GM18520 (cell line): ENCODE measurements at regions not wholly inside any gene's neighbourhood (a gene's known extent, or its start where the extent isn't known, plus 50 kb on each side); places are given as distances from the start of the nearest gene placed in this dataset.

Experiments used
- ATAC-seq: cut with Tn5 transposase; IDR thresholded peaks from one replicate; pipeline ENCODE4 v1.9.1; 2021; ENCODE audit not compliant: unreplicated experiment

DNA sequence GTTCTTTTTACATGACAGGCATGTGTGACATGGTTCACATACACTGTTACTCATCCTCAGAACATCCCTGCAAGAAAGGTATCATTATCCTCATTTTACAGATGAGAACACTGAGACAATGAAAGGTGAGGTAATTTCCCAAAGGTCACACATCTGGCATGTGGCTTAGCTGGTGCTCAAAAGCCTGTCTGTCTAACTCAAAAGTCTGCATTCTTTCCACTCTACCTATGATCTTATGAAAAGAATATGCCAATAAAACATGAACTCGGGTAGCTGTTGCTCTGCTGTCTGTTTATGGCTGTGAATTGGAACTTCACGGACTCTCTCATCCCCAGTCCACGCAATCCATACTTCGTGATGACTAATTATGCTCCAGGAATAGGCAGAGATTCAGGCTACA is 79.0 kb upstream of the ODAD2 start:
- ATAC-seq: no peak

DNA sequence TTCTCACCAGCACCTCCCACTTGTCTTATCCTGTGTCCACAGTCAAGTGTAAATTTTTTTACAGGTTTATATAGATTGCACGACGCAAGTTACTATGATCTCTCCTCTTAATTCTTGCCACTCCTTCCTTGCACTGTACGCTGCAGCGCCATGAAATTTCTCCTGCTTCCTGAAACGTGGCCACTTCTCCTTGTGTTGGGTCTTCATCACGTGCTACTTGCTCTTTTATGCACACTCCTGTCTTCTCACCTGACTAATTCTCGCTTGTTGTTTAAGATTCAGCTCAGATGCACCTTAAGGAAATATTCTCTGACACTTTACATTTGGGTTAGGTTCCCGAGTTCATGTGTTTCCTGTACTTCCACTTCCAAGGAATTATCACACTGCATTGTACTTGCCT is 76.5 kb upstream of the ODAD2 start:
- ATAC-seq: no peak

DNA sequence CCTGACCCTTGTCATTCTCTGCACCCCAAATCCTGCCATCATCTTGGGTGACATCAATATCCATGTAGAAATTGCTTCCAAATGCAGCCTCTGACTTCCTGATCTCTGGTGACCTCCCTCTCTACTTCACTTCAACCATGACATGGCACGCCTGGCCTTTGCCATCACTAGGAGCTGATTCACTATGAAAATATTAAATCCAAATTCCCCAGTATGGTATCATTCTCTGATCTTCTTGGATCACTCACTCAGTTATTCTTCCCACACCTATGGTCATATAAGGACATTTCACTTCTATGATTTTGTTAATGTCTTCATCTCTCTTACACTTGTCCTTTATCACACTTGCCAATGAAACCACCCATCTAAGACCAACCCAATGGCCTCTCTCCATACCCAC is 73.7 kb upstream of the ODAD2 start:
- no peak for ATAC-seq

DNA sequence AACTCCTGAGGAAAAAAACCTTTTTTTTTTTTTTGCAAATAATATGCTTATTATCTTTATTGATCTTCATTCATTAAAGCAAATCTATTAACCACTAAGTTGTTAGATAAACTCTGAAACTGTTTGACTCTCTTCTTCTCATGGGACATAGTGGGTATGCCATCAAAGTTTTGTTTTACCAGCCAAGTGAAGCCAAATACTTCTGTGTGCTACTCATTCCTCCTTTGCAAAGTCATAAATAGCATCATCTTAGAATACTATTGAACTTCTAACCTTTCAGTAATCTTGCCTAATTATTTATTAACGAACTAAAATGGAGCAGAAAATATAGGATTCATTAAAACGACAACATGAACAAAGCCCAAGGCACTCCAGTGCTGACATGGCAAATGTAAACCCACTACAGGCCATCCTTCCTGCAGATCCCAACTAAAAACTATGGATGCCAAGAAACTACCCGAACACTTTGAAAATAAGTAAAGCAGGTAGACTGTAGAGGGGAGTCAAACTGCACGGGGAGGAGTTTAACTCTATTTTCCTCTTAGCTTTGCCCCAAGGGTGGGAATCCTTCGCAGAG is 61.2 kb upstream of the ODAD2 start:
- ATAC-seq: no peak

DNA sequence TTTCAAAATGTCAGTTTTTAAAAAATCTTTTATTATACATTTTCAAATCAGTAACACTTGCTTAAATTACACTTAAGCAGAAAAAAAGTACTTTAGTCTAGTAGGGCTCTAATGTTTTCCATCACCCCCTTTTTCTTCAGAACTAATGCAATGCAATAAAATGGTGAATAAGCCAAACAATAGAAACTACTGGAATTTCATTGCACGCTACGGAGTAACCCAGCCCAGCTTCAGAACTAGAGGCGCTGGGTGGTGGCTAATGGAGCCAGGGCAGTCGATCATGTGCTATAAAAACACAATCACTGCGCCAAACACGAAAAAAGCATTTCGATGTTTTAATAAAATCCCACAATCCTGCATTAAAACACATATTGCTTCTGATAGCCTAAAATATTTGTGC is 59.9 kb upstream of the ODAD2 start:
- ATAC-seq: no peak

DNA sequence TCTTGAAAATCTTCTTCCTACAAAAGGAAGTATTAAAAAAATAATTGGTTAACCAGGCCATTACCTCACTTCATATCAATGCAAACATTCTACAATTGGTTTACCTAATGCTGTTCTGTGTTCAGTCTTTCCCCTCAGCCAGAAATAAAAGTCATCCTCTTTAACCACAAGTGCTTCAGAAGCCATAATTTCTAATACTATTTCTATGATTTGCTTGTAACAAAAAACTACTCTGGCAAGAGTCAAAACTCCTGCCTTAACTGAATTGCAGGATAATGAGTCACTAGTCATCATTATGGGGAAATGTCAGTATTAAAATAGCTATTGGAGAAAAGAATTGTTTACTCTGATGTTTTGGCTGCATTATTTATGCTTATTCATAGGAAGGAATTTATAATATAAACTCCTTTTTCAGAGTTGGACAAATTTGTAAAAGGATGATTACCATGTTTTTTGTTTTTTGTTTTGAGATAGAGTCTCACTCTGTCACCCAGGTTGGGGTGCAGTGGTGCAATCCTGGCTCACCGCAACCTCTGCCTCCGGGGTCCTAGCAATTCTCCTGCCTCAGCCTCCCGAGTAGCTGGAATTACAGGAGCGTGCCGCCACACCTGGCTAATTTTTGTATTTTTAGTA is 55.5 kb upstream of the ODAD2 start:
- ATAC-seq: no peak

DNA sequence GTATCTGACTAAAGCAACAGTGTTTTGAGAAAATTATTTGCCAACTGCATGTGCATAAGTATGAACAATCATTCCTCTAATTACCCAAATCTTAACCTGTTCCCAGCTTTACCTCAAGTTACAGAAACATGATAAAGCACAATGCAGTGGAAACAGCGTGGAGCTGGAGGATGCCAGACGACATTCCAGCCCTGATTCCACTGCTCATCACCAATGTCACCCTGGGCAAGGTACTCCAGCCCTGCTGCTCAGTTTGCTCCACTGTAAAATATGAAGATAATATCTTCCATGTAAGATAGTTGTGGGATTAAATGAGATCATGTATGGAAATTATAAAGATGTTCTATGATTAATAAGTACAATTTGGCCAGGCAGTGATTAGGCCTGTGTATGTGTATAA is 50.4 kb upstream of the ODAD2 start:
- ATAC-seq: no peak
